IgD-negative memory B cell (primary cell): ENCODE measurements at regions not wholly inside any gene's neighbourhood (a gene's known extent, or its start where the extent isn't known, plus 50 kb on each side); places are given as distances from the start of the nearest gene placed in this dataset.
"Not testable (repeated sequence)": the region's sequence is repeated elsewhere in the genome, so short reads cannot be mapped to it uniquely, and the experiment has no call there.

Experiments
- H3K27ac Mint-ChIP-seq, 3 donors: one replicate each; pipeline ENCODE4 v1.8.0; 2020 to 2022; ENCODE audit warnings: mild to moderate bottlenecking in 3 of 3, mixed read lengths in 3 of 3, moderate library complexity in 1 of 3
- H3K27me3 Mint-ChIP-seq: one replicate; pipeline ENCODE4 v1.8.0; 2021; ENCODE audit warnings: mixed read lengths
- H3K36me3 Mint-ChIP-seq: one replicate; pipeline ENCODE4 v1.8.0; 2020; ENCODE audit warnings: mild to moderate bottlenecking, mixed read lengths
- H3K4me1 Mint-ChIP-seq, 3 donors: one replicate each; pipeline ENCODE4 v1.8.0; 2020 to 2022; ENCODE audit warnings: mixed read lengths in 3 of 3, mild to moderate bottlenecking in 1 of 3
- H3K4me3 Mint-ChIP-seq, 4 donors: one replicate each; pipeline ENCODE4 v1.8.0; 2020 to 2022; ENCODE audit warnings: mild to moderate bottlenecking in 4 of 4, mixed read lengths in 4 of 4, moderate library complexity in 3 of 4
- H3K9me3 Mint-ChIP-seq, 3 donors: one replicate each; pipeline ENCODE4 v1.8.0; 2020 to 2021; ENCODE audit warnings: mixed read lengths in 3 of 3, mild to moderate bottlenecking in 1 of 3

DNA sequence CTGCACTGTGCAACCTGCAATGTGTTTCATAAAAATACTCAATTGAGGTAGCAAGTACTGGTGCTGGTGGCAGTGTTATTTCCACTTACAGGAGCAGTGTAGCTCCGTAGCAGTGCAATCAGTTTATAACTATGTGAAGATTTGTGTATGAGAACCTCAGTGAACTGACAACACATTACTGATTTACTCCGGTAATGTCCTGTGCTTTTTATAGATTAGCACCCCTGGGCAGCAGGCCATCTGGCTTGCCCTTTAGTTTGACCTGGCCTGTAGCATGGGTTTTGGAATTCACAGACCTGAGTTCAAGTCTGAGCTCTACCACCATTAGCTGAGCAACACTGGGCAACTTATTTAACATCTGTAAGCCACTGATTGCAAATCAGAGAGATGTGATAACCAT is 78.6 kb upstream of the GBA3 start:
- no peak overlapping the region for H3K4me3 Mint-ChIP-seq
- no peaks in the 10 kb centered on the region for H3K4me1 Mint-ChIP-seq
- H3K9me3 Mint-ChIP-seq: peaks cover 2 to 8% (median 6%) of the 10 kb centered on the region in 3 donors
- H3K27me3 Mint-ChIP-seq: no peaks in the 10 kb centered on the region
- no peak overlapping the region for H3K27ac Mint-ChIP-seq
- H3K36me3 Mint-ChIP-seq: no peaks in the 10 kb centered on the region

GRCh38 chr4:22616516-22616915 is 76.2 kb upstream of the GBA3 start:
- peaks cover 3 to 6% (median 3%) of the 10 kb centered on the region in 3 donors for H3K9me3 Mint-ChIP-seq
- H3K27ac Mint-ChIP-seq: no peak overlapping the region
- H3K4me1 Mint-ChIP-seq: no peaks in the 10 kb centered on the region
- H3K4me3 Mint-ChIP-seq: no peak overlapping the region
- no peaks in the 10 kb centered on the region for H3K36me3 Mint-ChIP-seq
- H3K27me3 Mint-ChIP-seq: no peaks in the 10 kb centered on the region

DNA sequence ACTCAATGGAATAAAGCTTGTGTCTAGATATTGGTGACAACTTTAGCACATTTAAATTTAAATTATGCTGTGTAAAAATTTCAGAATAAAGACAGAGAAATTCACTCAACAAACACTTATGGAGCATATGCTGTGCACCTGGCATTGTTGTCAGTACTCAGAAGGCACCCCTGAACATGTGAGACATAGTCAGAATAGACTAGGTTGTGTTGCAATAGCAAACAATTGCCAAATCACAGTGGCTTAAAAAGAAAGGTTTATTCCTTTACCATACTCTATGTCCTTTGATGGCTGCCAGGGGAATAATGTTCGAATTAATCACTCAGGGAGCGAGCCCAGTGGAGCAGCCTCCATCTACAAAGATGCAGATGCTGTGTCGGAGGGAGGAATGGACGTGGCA is 72.6 kb upstream of the GBA3 start:
- not testable (repeated sequence) for H3K27ac Mint-ChIP-seq, H3K4me3 Mint-ChIP-seq, H3K4me1 Mint-ChIP-seq, H3K9me3 Mint-ChIP-seq, H3K27me3 Mint-ChIP-seq, H3K36me3 Mint-ChIP-seq

GRCh38 chr4:22621970-22622369 is 70.8 kb upstream of the GBA3 start:
- not testable (repeated sequence) for H3K9me3 Mint-ChIP-seq, H3K27me3 Mint-ChIP-seq, H3K36me3 Mint-ChIP-seq, H3K4me1 Mint-ChIP-seq, H3K4me3 Mint-ChIP-seq, H3K27ac Mint-ChIP-seq

DNA sequence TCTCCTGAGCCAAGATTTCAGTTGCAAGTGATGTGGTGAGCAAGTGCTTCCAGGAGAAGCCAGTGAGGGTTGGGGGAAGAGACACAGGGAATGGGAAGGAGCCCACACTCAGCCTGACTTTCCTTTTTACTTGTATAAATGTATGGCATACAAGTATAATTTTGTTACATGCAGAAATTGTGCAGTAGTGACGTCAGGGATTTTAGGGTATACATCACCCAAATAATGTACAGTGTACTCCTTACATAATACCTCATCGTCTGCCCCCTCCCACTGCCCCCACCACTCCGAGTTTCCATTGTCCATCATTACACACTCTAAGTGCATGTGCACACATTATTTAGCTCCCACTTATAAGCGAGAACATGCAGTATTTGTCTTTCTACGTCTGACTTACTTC is 68.7 kb upstream of the GBA3 start:
- H3K9me3 Mint-ChIP-seq, H3K27ac Mint-ChIP-seq, H3K36me3 Mint-ChIP-seq, H3K4me1 Mint-ChIP-seq, H3K27me3 Mint-ChIP-seq, H3K4me3 Mint-ChIP-seq: not testable (repeated sequence)

- Mint-ChIP-seq H3K4me1 (no peaks in the 10 kb centered on the region), H3K27ac (no peak overlapping the region), H3K9me3 (peaks cover under 1 to 3% (median 3%) of the 10 kb centered on the region in 3 donors), H3K27me3 (no peaks in the 10 kb centered on the region), H3K4me3 (no peak overlapping the region), H3K36me3 (peaks cover 2% of the 10 kb centered on the region)
Observed at GRCh38 chr4:22625311-22625710, 67.4 kb upstream of the GBA3 start.

GRCh38 chr4:22627851-22628250 is 64.9 kb upstream of the GBA3 start:
- not testable (repeated sequence) for H3K4me3 Mint-ChIP-seq, H3K27ac Mint-ChIP-seq, H3K4me1 Mint-ChIP-seq, H3K27me3 Mint-ChIP-seq, H3K36me3 Mint-ChIP-seq, H3K9me3 Mint-ChIP-seq

- H3K9me3 Mint-ChIP-seq, H3K36me3 Mint-ChIP-seq, H3K4me3 Mint-ChIP-seq, H3K27ac Mint-ChIP-seq, H3K27me3 Mint-ChIP-seq, H3K4me1 Mint-ChIP-seq: not testable (repeated sequence)
Observed at GRCh38 chr4:22630161-22630975, 62.4 kb upstream of the GBA3 start.

- H3K27ac Mint-ChIP-seq, H3K9me3 Mint-ChIP-seq, H3K4me3 Mint-ChIP-seq, H3K36me3 Mint-ChIP-seq, H3K4me1 Mint-ChIP-seq, H3K27me3 Mint-ChIP-seq: not testable (repeated sequence)
Observed at GRCh38 chr4:22631167-22631566, 61.6 kb upstream of the GBA3 start.

- no peak overlapping the region for H3K27ac Mint-ChIP-seq
- H3K4me1 Mint-ChIP-seq: no peaks in the 10 kb centered on the region
- H3K36me3 Mint-ChIP-seq: no peaks in the 10 kb centered on the region
- H3K4me3 Mint-ChIP-seq: no peak overlapping the region
- H3K27me3 Mint-ChIP-seq: no peaks in the 10 kb centered on the region
- H3K9me3 Mint-ChIP-seq: peaks cover 4 to 13% (median 5%) of the 10 kb centered on the region in 3 donors
Observed at GRCh38 chr4:22634541-22635181, 58.1 kb upstream of the GBA3 start.

DNA sequence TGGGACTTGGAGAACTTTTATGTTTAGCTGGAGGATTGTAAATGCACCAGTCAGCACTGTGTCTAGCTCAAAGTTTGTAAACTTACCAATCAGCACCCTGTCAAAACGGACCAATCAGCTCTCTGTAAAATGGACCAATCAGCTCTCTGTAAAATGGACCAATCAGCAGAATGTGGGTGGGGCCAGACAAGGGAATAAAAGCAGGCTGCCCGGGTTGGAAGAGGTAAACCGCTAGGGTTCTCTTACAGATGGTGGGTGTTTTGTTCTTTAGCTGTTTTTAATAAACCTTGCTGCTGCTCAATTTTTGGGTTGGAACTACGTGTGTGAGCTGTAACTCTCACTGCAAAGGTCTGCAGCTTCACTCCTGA is 57.6 kb upstream of the GBA3 start:
- H3K4me1 Mint-ChIP-seq, H3K27me3 Mint-ChIP-seq, H3K27ac Mint-ChIP-seq, H3K36me3 Mint-ChIP-seq, H3K4me3 Mint-ChIP-seq: not testable (repeated sequence)
- peaks cover 4 to 13% (median 6%) of the 10 kb centered on the region in 3 donors for H3K9me3 Mint-ChIP-seq

GRCh38 chr4:22635692-22636091 is 57.0 kb upstream of the GBA3 start:
- H3K4me1 Mint-ChIP-seq: peaks cover 0 to 2% (median 0%) of the 10 kb centered on the region in 3 donors
- no peak overlapping the region for H3K4me3 Mint-ChIP-seq
- peaks cover 7 to 16% (median 7%) of the 10 kb centered on the region in 3 donors for H3K9me3 Mint-ChIP-seq
- H3K27me3 Mint-ChIP-seq: no peaks in the 10 kb centered on the region
- H3K27ac Mint-ChIP-seq: no peak overlapping the region
- H3K36me3 Mint-ChIP-seq: no peaks in the 10 kb centered on the region

GRCh38 chr4:22637306-22637705 is 55.4 kb upstream of the GBA3 start:
- Mint-ChIP-seq H3K4me3 (no peak overlapping the region), H3K9me3 (peaks cover 7 to 26% (median 8%) of the 10 kb centered on the region in 3 donors), H3K27me3 (no peaks in the 10 kb centered on the region), H3K27ac (no peak overlapping the region), H3K36me3 (no peaks in the 10 kb centered on the region), H3K4me1 (peaks cover 0 to 2% (median 0%) of the 10 kb centered on the region in 3 donors)
